ENCODE measurements at regions not wholly inside any gene's neighbourhood (a gene's known extent, or its start where the extent isn't known, plus 50 kb on each side); places are given as distances from the start of the nearest gene placed in this dataset.

DNA sequence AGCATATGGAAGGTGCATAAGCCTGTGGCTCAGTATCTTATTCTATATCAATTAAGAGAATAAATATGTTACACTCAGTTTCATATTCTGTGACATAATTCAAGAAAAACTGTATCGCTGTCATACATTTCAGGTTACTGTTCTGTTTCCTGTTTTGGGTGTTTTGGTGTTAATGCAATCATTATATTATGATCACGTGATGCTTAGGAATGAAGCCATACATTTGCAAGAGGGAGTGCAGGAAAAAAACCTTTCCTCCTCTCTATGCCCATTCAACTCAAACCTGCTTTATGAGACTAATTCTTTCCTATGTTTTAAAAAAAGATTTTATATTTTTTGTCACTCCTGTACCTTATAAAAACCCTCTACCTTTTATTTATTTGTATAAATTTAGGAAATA, 120.8 kb upstream of the DDX18 start:
- no peaks in the 10 kb centered on the region for H3K9me3 ChIP-seq (ENCODE audit: low read depth, low read length)
- no peaks in the 10 kb centered on the region for H4K20me1 ChIP-seq (ENCODE audit: insufficient read depth, low read length)
- no peak overlapping the region for H3K27ac ChIP-seq (ENCODE audit: low read depth, low read length)
- H3K4me3 ChIP-seq (ENCODE audit: insufficient read depth, low read length): no peak overlapping the region
- H3K4me2 ChIP-seq (ENCODE audit: insufficient read depth, low read length): no peak overlapping the region
- H2AFZ ChIP-seq (ENCODE audit: low read length): no peak overlapping the region
- no peaks in the 10 kb centered on the region for H3K27me3 ChIP-seq (ENCODE audit: insufficient read depth, low read length)
- no peaks in the 10 kb centered on the region for H3K36me3 ChIP-seq (ENCODE audit: insufficient read depth, low read length)
- H3K79me2 ChIP-seq (ENCODE audit: insufficient read depth, low read length): no peaks in the 10 kb centered on the region
- H3K4me1 ChIP-seq (ENCODE audit: insufficient read depth, low read length): no peaks in the 10 kb centered on the region
- no peak for DNase-seq (ENCODE audit: insufficient read length, low spot score, missing footprints)
- TF ChIP-seq, protein P1, sequence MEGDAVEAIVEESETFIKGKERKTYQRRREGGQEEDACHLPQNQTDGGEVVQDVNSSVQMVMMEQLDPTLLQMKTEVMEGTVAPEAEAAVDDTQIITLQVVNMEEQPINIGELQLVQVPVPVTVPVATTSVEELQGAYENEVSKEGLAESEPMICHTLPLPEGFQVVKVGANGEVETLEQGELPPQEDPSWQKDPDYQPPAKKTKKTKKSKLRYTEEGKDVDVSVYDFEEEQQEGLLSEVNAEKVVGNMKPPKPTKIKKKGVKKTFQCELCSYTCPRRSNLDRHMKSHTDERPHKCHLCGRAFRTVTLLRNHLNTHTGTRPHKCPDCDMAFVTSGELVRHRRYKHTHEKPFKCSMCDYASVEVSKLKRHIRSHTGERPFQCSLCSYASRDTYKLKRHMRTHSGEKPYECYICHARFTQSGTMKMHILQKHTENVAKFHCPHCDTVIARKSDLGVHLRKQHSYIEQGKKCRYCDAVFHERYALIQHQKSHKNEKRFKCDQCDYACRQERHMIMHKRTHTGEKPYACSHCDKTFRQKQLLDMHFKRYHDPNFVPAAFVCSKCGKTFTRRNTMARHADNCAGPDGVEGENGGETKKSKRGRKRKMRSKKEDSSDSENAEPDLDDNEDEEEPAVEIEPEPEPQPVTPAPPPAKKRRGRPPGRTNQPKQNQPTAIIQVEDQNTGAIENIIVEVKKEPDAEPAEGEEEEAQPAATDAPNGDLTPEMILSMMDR (IDR thresholded peaks at IDR 0.05; ENCODE audit: extremely low read depth, low read depth, low read length): no peak

- Histone ChIP-seq H2AFZ (ENCODE audit: low read length) (no peak overlapping the region), H3K27me3 (ENCODE audit: insufficient read depth, low read length) (no peaks in the 10 kb centered on the region), H4K20me1 (ENCODE audit: insufficient read depth, low read length) (no peaks in the 10 kb centered on the region), H3K4me3 (ENCODE audit: insufficient read depth, low read length) (no peak overlapping the region), H3K9me3 (ENCODE audit: low read depth, low read length) (no peaks in the 10 kb centered on the region), H3K27ac (ENCODE audit: low read depth, low read length) (no peak overlapping the region), H3K4me2 (ENCODE audit: insufficient read depth, low read length) (no peak overlapping the region), H3K79me2 (ENCODE audit: insufficient read depth, low read length) (no peaks in the 10 kb centered on the region), H3K4me1 (ENCODE audit: insufficient read depth, low read length) (no peaks in the 10 kb centered on the region), H3K36me3 (ENCODE audit: insufficient read depth, low read length) (no peaks in the 10 kb centered on the region)
- no peak for DNase-seq (ENCODE audit: insufficient read length, low spot score, missing footprints)
- TF ChIP-seq, protein P1 (IDR thresholded peaks at IDR 0.05; ENCODE audit: extremely low read depth, low read depth, low read length): no peak
Measured at GRCh38 chr2:117698287-117698686, 116.2 kb upstream of the DDX18 start.

GRCh38 chr2:117698819-117699218, 115.7 kb upstream of the DDX18 start:
- no peaks in the 10 kb centered on the region for H3K36me3 ChIP-seq (ENCODE audit: insufficient read depth, low read length)
- H3K27me3 ChIP-seq (ENCODE audit: insufficient read depth, low read length): no peaks in the 10 kb centered on the region
- H3K27ac ChIP-seq (ENCODE audit: low read depth, low read length): no peak overlapping the region
- H2AFZ ChIP-seq (ENCODE audit: low read length): no peak overlapping the region
- H3K79me2 ChIP-seq (ENCODE audit: insufficient read depth, low read length): no peaks in the 10 kb centered on the region
- H3K4me3 ChIP-seq (ENCODE audit: insufficient read depth, low read length): no peak overlapping the region
- no peak for DNase-seq (ENCODE audit: insufficient read length, low spot score, missing footprints)
- H3K4me2 ChIP-seq (ENCODE audit: insufficient read depth, low read length): no peak overlapping the region
- H3K4me1 ChIP-seq (ENCODE audit: insufficient read depth, low read length): no peaks in the 10 kb centered on the region
- TF ChIP-seq, protein P1 (IDR thresholded peaks at IDR 0.05; ENCODE audit: extremely low read depth, low read depth, low read length): no peak
- no peaks in the 10 kb centered on the region for H4K20me1 ChIP-seq (ENCODE audit: insufficient read depth, low read length)
- no peaks in the 10 kb centered on the region for H3K9me3 ChIP-seq (ENCODE audit: low read depth, low read length)

DNA sequence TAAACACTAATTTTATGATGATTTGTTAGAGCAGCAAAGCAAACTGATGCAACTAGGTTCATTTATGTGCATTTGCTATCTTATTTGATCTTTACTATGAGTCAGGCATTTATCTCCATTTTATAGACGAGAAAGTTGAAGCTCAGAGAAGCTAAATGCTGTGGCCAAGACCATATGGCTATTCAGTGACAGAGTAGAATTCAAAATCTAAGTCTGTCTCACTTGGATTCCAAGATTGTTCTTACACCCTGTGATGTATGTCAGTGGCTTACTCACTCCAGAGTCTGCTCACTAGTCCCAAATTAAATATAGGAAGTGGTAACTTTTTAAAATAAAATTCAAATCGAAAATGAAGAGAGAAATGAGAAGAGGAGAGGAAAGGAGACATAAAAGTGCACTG, 114.0 kb upstream of the DDX18 start:
- no peak overlapping the region for H3K27ac ChIP-seq (ENCODE audit: low read depth, low read length)
- H3K4me3 ChIP-seq (ENCODE audit: insufficient read depth, low read length): no peak overlapping the region
- no peak overlapping the region for H2AFZ ChIP-seq (ENCODE audit: low read length)
- no peaks in the 10 kb centered on the region for H3K27me3 ChIP-seq (ENCODE audit: insufficient read depth, low read length)
- H3K4me2 ChIP-seq (ENCODE audit: insufficient read depth, low read length): no peak overlapping the region
- no peaks in the 10 kb centered on the region for H4K20me1 ChIP-seq (ENCODE audit: insufficient read depth, low read length)
- no peaks in the 10 kb centered on the region for H3K9me3 ChIP-seq (ENCODE audit: low read depth, low read length)
- H3K79me2 ChIP-seq (ENCODE audit: insufficient read depth, low read length): no peaks in the 10 kb centered on the region
- TF ChIP-seq, protein P1 (IDR thresholded peaks at IDR 0.05; ENCODE audit: extremely low read depth, low read depth, low read length): no peak
- no peak for DNase-seq (ENCODE audit: insufficient read length, low spot score, missing footprints)
- no peaks in the 10 kb centered on the region for H3K36me3 ChIP-seq (ENCODE audit: insufficient read depth, low read length)
- no peaks in the 10 kb centered on the region for H3K4me1 ChIP-seq (ENCODE audit: insufficient read depth, low read length)

All from osteoblast (primary cell).